Duodenal mucosa (tissue), 2 donors: ENCODE measurements at regions not wholly inside any gene's neighbourhood (a gene's known extent, or its start where the extent isn't known, plus 50 kb on each side); places are given as distances from the start of the nearest gene placed in this dataset.
"Not testable (repeated sequence)": the region's sequence is repeated elsewhere in the genome, so short reads cannot be mapped to it uniquely, and the experiment has no call there.

Experiments
- H3K27ac ChIP-seq: one replicate; pipeline ENCODE4 v1.7.0; 2013; ENCODE audit warnings: low read depth, low read length
- H3K27me3 ChIP-seq, 2 donors: one replicate each; pipeline ENCODE4 v1.7.0; 2013; ENCODE audit warnings: low read length in 2 of 2, control low read depth in 1 of 2; ENCODE audit not compliant: insufficient read depth in 2 of 2, control insufficient read depth in 1 of 2
- H3K36me3 ChIP-seq, 2 donors: one replicate each; pipeline ENCODE4 v1.7.0; 2013; ENCODE audit warnings: low read length in 2 of 2, control low read depth in 1 of 2; ENCODE audit not compliant: insufficient read depth in 2 of 2, control insufficient read depth in 1 of 2
- H3K4me1 ChIP-seq, 2 donors: one replicate each; pipeline ENCODE4 v1.7.0; 2013; ENCODE audit warnings: low read length in 2 of 2, control low read depth in 1 of 2; ENCODE audit not compliant: insufficient read depth in 2 of 2, control insufficient read depth in 1 of 2
- H3K4me3 ChIP-seq, 2 donors: one replicate each; pipeline ENCODE4 v1.7.0; 2013; ENCODE audit warnings: low read length in 2 of 2, low read depth in 1 of 2
- H3K9ac ChIP-seq, 2 donors: one replicate each; pipeline ENCODE4 v1.7.0; 2013; ENCODE audit warnings: low read length in 2 of 2, low read depth in 1 of 2
- H3K9me3 ChIP-seq, 2 donors: one replicate each; pipeline ENCODE4 v1.7.0; 2013; ENCODE audit warnings: low read length in 2 of 2, control low read depth in 1 of 2; ENCODE audit not compliant: control insufficient read depth in 1 of 2

DNA sequence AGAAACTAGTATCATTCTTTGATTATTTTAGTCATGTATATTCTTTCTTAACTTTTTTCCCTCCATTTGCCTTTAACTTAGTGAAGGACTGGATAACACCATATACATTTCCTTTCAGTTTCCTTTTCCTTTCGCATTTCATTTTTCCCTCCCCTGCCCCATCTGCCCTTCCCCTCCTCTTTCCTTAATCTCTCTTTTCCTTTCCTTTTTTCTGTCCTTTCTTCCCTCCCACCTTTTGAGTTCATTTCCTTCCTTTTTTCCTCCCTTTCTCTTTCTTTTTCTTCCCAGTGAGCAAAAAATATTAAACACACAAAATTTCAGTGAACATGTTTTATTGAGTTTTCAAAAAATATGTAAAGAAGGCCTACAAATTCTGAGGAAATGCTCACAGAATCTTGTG lies 373.3 kb downstream of the SRGAP2C start:
- not testable (repeated sequence) for H3K27ac ChIP-seq, H3K4me3 ChIP-seq, H3K36me3 ChIP-seq, H3K9ac ChIP-seq, H3K4me1 ChIP-seq, H3K9me3 ChIP-seq, H3K27me3 ChIP-seq

DNA sequence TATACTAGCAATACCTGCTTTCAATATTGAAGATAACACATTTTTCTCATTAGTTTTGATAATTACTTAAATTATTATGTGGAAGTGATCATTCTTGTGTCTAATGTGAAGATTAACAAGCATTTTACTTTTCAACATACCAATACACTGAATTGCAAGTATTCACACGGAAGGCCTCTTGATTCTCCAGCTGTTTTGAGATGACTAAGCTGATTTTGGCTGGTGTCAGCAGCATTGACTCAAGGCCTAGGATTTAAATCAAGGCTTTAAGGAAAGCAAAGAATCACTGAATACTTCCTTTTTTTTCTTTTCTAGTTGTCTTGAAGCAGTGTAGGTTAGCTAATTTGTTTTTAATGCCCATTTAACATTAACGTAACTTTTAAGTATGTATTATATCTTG lies 373.7 kb downstream of the SRGAP2C start:
- H3K4me1 ChIP-seq = no peaks in the 10 kb centered on the region
- H3K9ac ChIP-seq = no peak overlapping the region
- no peaks in the 10 kb centered on the region for H3K36me3 ChIP-seq
- H3K27ac ChIP-seq = no peak overlapping the region
- no peak overlapping the region for H3K4me3 ChIP-seq
- no peaks in the 10 kb centered on the region for H3K9me3 ChIP-seq
- H3K27me3 ChIP-seq = no peaks in the 10 kb centered on the region

DNA sequence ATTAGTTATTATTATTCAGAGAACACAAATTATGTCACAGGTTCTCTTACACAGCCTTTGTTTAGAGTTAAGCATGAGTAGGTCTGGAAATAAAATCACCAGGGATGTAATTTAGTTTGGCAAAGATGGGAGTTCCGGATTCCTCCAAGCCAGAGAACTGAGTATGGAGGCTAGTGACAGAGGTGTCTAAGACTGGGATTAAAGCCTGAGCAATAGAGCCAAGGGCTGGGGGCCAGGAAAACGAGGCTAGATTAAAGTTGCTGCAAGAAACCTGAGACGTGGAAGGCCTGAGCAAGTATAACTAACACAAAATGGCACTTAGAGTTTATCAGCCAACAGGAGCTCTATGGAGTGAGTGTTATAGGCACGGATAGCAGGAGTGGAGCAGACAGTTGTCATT lies 381.6 kb downstream of the SRGAP2C start:
- H3K4me1 ChIP-seq = no peaks in the 10 kb centered on the region
- no peaks in the 10 kb centered on the region for H3K9me3 ChIP-seq
- H3K4me3 ChIP-seq = no peak overlapping the region
- H3K27ac ChIP-seq = no peak overlapping the region
- no peaks in the 10 kb centered on the region for H3K27me3 ChIP-seq
- no peaks in the 10 kb centered on the region for H3K36me3 ChIP-seq
- H3K9ac ChIP-seq = no peak overlapping the region

DNA sequence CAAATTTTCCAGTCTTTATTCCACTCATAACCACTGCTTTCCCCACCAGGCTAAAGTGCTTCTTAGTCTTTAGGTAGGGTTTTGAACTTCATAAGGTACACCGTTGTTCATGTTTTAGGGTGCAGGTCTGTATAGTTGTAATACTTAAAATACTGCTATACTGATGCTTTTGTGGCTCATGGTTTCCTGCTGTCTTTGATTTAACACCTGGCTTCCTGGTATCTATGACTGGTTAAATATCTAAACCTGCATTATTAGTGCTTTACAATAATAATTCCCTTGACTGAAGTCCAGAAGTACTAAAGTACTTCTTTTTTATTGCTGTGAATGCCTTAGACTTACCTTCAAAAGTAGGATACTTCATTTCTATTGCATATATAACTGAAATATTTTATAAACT lies 384.7 kb downstream of the SRGAP2C start:
- no peak overlapping the region for H3K27ac ChIP-seq
- no peak overlapping the region for H3K4me3 ChIP-seq
- H3K9ac ChIP-seq = no peak overlapping the region
- no peaks in the 10 kb centered on the region for H3K27me3 ChIP-seq
- no peaks in the 10 kb centered on the region for H3K4me1 ChIP-seq
- H3K36me3 ChIP-seq = no peaks in the 10 kb centered on the region
- H3K9me3 ChIP-seq = no peaks in the 10 kb centered on the region

DNA sequence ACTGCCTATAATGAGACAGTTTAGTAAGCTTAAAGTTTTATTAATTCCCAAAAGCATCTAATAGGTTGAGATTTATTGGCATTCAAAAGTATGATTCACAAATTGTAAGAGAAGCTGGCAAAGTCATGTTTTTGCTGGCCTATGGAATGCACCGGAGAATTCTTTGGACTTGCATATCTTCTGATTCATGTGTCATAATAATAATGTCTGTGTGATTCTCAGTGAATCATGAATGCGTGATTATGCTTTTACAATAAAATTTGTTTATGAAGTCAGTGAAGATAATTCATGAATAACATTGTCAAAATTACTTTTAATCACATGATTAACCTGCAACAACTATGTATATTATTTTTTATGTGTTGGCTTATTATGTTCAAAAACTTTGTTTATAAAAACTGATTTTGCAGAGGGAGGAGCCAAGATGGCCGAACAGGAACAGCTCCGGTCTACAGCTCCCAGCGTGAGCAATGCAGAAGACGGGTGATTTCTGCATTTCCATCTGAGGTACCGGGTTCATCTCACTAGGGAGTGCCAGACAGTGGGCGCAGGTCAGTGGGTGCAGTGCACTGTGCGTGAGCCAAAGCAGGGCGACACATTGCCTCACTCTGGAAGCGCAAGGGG lies 389.2 kb downstream of the SRGAP2C start:
- H3K27me3 ChIP-seq, H3K4me1 ChIP-seq, H3K27ac ChIP-seq, H3K9me3 ChIP-seq, H3K9ac ChIP-seq, H3K4me3 ChIP-seq, H3K36me3 ChIP-seq: not testable (repeated sequence)

DNA sequence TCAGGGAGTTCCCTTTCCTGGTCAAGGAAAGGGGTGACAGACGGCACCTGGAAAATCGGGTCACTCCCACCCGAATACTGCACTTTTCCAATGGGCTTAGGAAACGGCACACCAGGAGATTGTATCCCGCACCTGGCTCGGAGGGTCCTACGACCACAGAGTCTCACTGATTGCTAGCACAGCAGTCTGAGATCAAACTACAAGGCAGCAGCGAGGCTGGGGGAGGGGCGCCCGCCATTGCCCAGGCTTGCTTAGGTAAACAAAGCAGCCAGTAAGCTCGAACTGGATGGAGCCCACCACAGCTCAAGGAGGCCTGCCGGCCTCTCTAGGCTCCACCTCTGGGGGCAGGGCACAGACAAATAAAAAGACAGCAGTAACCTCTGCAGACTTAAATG lies 389.7 kb downstream of the SRGAP2C start:
- H3K4me3 ChIP-seq, H3K36me3 ChIP-seq, H3K27ac ChIP-seq, H3K9me3 ChIP-seq, H3K4me1 ChIP-seq, H3K9ac ChIP-seq, H3K27me3 ChIP-seq: not testable (repeated sequence)

DNA sequence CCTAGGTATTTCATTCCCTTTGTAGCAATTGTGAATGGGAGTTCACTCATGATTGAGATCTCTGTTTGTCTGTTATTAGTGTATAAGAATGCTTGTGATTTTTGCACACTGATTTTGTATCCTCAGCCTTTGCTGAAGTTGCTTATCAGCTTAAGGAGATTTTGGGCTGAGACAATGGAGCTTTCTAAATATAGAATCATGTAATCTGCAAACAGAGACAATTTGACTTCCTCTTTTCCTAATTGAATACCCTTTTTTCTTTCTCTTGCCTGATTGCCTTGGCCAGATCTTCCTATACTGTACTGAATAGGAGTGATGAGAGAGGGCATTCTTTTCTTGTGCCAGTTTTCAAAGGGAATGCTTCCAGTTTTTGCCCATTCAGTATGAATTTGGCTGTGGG lies 398.1 kb downstream of the SRGAP2C start:
- not testable (repeated sequence) for H3K27me3 ChIP-seq, H3K4me3 ChIP-seq, H3K9ac ChIP-seq, H3K4me1 ChIP-seq, H3K36me3 ChIP-seq, H3K27ac ChIP-seq, H3K9me3 ChIP-seq

DNA sequence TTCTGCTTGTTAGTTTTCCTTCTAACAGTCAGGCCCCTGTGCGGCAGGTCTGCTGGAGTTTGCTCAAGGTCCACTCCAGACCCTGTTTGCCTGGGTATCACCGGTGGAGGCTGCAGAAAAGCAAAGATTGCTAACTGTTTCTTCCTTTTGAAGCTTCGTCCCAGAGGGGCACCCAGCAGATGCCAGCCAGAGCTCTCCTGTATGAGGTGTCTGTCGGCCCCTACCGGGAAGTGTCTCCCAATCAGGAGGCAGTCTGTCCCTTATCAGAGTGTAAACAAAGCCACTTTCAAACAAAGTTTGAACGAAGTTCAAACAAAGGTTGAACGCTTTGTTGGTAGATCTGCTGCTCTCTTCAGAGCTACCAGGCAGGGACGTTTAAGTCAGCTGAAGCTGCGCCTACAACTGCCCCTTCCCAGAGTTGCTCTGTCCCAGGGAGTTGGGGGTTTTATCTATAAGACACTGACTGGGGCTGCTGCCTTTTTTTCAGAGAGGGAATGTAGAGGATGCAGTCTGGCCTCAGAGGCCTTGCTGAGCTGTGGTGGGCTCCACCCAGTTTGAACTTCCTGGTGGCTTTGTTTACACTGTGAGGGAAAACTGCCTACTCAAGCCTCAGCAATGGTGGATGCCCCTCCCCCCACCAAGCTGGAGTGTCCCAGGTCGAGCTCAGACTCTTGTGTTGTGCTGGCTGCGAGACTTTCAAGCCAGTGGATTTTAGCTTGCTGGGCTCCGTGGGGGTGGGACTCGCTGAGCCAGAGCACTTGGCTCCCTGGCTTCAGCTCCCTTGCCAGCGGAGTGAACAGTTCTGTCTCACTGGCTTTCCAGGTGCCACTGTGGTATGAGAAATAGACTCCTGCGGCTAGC lies 401.8 kb downstream of the SRGAP2C start:
- no peaks in the 10 kb centered on the region for H3K27me3 ChIP-seq
- no peaks in the 10 kb centered on the region for H3K36me3 ChIP-seq
- no peak overlapping the region for H3K27ac ChIP-seq
- no peaks in the 10 kb centered on the region for H3K9me3 ChIP-seq
- no peak overlapping the region for H3K9ac ChIP-seq
- no peak overlapping the region for H3K4me3 ChIP-seq
- H3K4me1 ChIP-seq = no peaks in the 10 kb centered on the region

DNA sequence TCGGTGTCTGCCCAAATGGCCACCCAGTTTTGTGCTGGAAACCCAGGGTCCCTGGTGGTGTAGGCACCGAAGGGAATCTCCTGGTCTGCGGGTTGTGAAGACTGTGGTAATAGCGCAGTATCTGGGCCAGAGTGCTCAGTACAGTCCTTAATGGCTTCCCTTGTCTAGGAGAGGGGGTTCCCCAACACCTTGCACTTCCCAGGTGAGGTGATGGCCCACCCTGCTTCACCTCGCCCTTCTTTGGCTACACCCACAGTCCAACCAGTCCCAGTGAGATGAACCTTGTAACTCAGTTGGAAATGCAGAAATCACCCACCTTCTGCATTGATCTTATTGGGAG lies 402.4 kb downstream of the SRGAP2C start:
- no peak overlapping the region for H3K9ac ChIP-seq
- no peak overlapping the region for H3K27ac ChIP-seq
- no peaks in the 10 kb centered on the region for H3K36me3 ChIP-seq
- H3K4me3 ChIP-seq = no peak overlapping the region
- no peaks in the 10 kb centered on the region for H3K4me1 ChIP-seq
- H3K27me3 ChIP-seq = no peaks in the 10 kb centered on the region
- no peaks in the 10 kb centered on the region for H3K9me3 ChIP-seq

DNA sequence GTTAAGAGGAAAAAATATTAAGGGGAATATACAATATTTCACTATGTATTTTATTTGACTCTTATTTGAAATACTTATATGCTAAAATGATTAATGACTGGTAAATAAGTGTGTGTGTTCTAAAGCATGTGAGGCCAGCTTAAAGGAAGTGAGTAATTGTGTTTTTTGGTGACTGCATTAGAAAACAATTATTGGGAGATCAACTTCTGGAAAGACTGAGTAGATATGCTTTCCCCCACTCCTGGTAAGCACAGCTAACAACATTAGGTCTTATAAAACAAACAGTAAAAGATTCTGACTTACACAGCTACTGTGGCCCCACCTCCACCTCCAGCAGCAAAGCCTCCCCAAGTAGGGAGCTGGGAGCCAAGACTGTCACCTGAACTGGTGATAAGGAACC lies 403.0 kb downstream of the SRGAP2C start:
- Histone ChIP-seq H3K9me3 (no peaks in the 10 kb centered on the region), H3K27ac (no peak overlapping the region), H3K4me3 (no peak overlapping the region), H3K27me3 (no peaks in the 10 kb centered on the region), H3K4me1 (no peaks in the 10 kb centered on the region), H3K36me3 (no peaks in the 10 kb centered on the region), H3K9ac (no peak overlapping the region)
